ENCODE measurements at regions not wholly inside any gene's neighbourhood (a gene's known extent, or its start where the extent isn't known, plus 50 kb on each side); places are given as distances from the start of the nearest gene placed in this dataset.

DNA sequence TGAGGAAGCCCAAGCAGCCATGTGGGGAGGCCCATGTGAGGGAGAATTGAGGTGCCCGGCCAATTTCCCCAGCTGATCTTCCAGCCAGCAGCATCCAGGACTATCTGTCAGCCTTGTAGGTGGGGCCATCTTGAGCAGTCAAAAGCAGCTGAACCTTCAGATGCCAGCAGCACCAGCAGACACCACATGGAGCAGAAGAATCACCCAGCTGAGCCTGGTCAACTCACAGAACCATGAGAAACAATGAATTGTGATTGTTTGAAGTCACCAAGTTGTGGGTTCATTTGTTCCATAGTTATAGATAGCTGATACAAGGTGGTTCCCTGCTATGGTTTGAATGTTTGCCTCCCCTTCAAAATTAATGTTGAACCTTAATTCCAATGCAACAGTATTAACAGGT, 85.1 kb upstream of the ATP6AP2 start:
- intact Hi-C loops (cut with micrococcal nuclease): no loop called here
- Histone ChIP-seq H3K4me1 (ENCODE audit: control insufficient read depth in 2 of 2, insufficient read depth in 2 of 2, low read length in 2 of 2) (no peaks in the 10 kb centered on the region), H3K9ac (ENCODE audit: low read length) (no peak overlapping the region), H3K79me2 (ENCODE audit: control insufficient read depth, insufficient read depth, low read length) (no peaks in the 10 kb centered on the region), H3K27me3 (replicated peaks in 1 of 4; ENCODE audit: control extremely low read depth in 1 of 4, control insufficient read depth in 3 of 4, insufficient read depth in 4 of 4, low read length in 3 of 4) (no peaks in the 10 kb centered on the region), H3K27ac (ENCODE audit: low read length in 2 of 2) (no peak overlapping the region), H2AFZ (ENCODE audit: insufficient read depth, low read depth, low read length, poor library complexity, severe bottlenecking) (no peak overlapping the region), H4K20me1 (ENCODE audit: control insufficient read depth, insufficient read depth, low read length, poor library complexity, severe bottlenecking) (no peaks in the 10 kb centered on the region), H3K4me3 (ENCODE audit: control extremely low read depth in 1 of 5, extremely low read depth in 1 of 5, insufficient read depth in 1 of 5, low read depth in 2 of 5, low read length in 4 of 5) (no peak overlapping the region), H3K4me2 (replicated peaks; ENCODE audit: low read depth, low read length, poor library complexity, severe bottlenecking) (no peak overlapping the region), H3K36me3 (replicated peaks in 1 of 2; ENCODE audit: control extremely low read depth in 1 of 2, control insufficient read depth in 1 of 2, extremely low read depth in 1 of 2, insufficient read depth in 2 of 2, low read length in 1 of 2) (no peaks in the 10 kb centered on the region), H3K9me3 (ENCODE audit: control extremely low read depth in 1 of 3, control insufficient read depth in 2 of 3, insufficient read depth in 1 of 3, low read length in 2 of 3) (peaks cover 0 to 3% (median 0%) of the 10 kb centered on the region in 3 donors)
- TF ChIP-seq EZH2 (IDR thresholded peaks at IDR 0.05; ENCODE audit: borderline replicate concordance, insufficient read depth, low read depth, low read length, poor library complexity, severe bottlenecking): no peak
- TF ChIP-seq, protein P1, sequence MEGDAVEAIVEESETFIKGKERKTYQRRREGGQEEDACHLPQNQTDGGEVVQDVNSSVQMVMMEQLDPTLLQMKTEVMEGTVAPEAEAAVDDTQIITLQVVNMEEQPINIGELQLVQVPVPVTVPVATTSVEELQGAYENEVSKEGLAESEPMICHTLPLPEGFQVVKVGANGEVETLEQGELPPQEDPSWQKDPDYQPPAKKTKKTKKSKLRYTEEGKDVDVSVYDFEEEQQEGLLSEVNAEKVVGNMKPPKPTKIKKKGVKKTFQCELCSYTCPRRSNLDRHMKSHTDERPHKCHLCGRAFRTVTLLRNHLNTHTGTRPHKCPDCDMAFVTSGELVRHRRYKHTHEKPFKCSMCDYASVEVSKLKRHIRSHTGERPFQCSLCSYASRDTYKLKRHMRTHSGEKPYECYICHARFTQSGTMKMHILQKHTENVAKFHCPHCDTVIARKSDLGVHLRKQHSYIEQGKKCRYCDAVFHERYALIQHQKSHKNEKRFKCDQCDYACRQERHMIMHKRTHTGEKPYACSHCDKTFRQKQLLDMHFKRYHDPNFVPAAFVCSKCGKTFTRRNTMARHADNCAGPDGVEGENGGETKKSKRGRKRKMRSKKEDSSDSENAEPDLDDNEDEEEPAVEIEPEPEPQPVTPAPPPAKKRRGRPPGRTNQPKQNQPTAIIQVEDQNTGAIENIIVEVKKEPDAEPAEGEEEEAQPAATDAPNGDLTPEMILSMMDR (IDR thresholded peaks at IDR 0.05): no peak
- WGBS (ENCODE audit: insufficient coverage): no CpG with 5 or more reads among the region's 1 CpG
- POLR2A ChIA-PET: no interaction called here
- CTCF ChIA-PET: no interaction called here
- Mint-ChIP-seq H3K4me3 (no peak overlapping the region), H3K27me3 (peaks cover 7% of the 10 kb centered on the region), H3K4me1 (no peaks in the 10 kb centered on the region), H3K9me3 (ENCODE audit: insufficient read depth) (no peaks in the 10 kb centered on the region), H3K27ac (no peak overlapping the region)
- DNase-seq (no peak), ATAC-seq (ENCODE audit: low read depth) (no peak)

GRCh38 chrX:40494005-40494404, 86.8 kb upstream of the ATP6AP2 start:
- TF ChIP-seq, protein P1 (IDR thresholded peaks at IDR 0.05): no peak
- no peak for TF ChIP-seq EZH2 (IDR thresholded peaks at IDR 0.05; ENCODE audit: borderline replicate concordance, insufficient read depth, low read depth, low read length, poor library complexity, severe bottlenecking)
- H3K4me1 Mint-ChIP-seq: no peaks in the 10 kb centered on the region
- Histone ChIP-seq H3K36me3 (replicated peaks in 1 of 2; ENCODE audit: control extremely low read depth in 1 of 2, control insufficient read depth in 1 of 2, extremely low read depth in 1 of 2, insufficient read depth in 2 of 2, low read length in 1 of 2) (no peaks in the 10 kb centered on the region), H3K4me3 (ENCODE audit: control extremely low read depth in 1 of 5, extremely low read depth in 1 of 5, insufficient read depth in 1 of 5, low read depth in 2 of 5, low read length in 4 of 5) (no peak overlapping the region), H4K20me1 (ENCODE audit: control insufficient read depth, insufficient read depth, low read length, poor library complexity, severe bottlenecking) (no peaks in the 10 kb centered on the region), H3K79me2 (ENCODE audit: control insufficient read depth, insufficient read depth, low read length) (no peaks in the 10 kb centered on the region), H3K27ac (ENCODE audit: low read length in 2 of 2) (no peak overlapping the region), H3K9ac (ENCODE audit: low read length) (no peak overlapping the region), H2AFZ (ENCODE audit: insufficient read depth, low read depth, low read length, poor library complexity, severe bottlenecking) (no peak overlapping the region), H3K9me3 (ENCODE audit: control extremely low read depth in 1 of 3, control insufficient read depth in 2 of 3, insufficient read depth in 1 of 3, low read length in 2 of 3) (peaks cover 0 to 3% (median 0%) of the 10 kb centered on the region in 3 donors), H3K4me2 (replicated peaks; ENCODE audit: low read depth, low read length, poor library complexity, severe bottlenecking) (no peak overlapping the region), H3K27me3 (replicated peaks in 1 of 4; ENCODE audit: control extremely low read depth in 1 of 4, control insufficient read depth in 3 of 4, insufficient read depth in 4 of 4, low read length in 3 of 4) (no peaks in the 10 kb centered on the region), H3K4me1 (ENCODE audit: control insufficient read depth in 2 of 2, insufficient read depth in 2 of 2, low read length in 2 of 2) (no peaks in the 10 kb centered on the region)
- ChIA-PET POLR2A (no interaction called here), CTCF (no interaction called here)
- DNase-seq: no peak
- H3K27me3 Mint-ChIP-seq: peaks cover 7% of the 10 kb centered on the region
- no peaks in the 10 kb centered on the region for H3K9me3 Mint-ChIP-seq (ENCODE audit: insufficient read depth)
- intact Hi-C loops (cut with micrococcal nuclease): no loop called here
- no peak overlapping the region for H3K4me3 Mint-ChIP-seq
- no peak for ATAC-seq (ENCODE audit: low read depth)
- WGBS (ENCODE audit: insufficient coverage): no CpG with 5 or more reads among the region's 2 CpGs
- no peak overlapping the region for H3K27ac Mint-ChIP-seq
